ENCODE measurements at regions not wholly inside any gene's neighbourhood (a gene's known extent, or its start where the extent isn't known, plus 50 kb on each side); places are given as distances from the start of the nearest gene placed in this dataset.

GRCh38 chr4:53805291-53805690 is 214.0 kb upstream of the LNX1 start:
- no peak for TF ChIP-seq ATF1 (CRISPR knock-in tag; IDR thresholded peaks at IDR 0.05)
- TF ChIP-seq CTCF (CRISPR knock-in tag; IDR thresholded peaks at IDR 0.05): no peak
- TF ChIP-seq ZNF543 (CRISPR knock-in tag; IDR thresholded peaks at IDR 0.05): no peak
- TF ChIP-seq, protein P1, sequence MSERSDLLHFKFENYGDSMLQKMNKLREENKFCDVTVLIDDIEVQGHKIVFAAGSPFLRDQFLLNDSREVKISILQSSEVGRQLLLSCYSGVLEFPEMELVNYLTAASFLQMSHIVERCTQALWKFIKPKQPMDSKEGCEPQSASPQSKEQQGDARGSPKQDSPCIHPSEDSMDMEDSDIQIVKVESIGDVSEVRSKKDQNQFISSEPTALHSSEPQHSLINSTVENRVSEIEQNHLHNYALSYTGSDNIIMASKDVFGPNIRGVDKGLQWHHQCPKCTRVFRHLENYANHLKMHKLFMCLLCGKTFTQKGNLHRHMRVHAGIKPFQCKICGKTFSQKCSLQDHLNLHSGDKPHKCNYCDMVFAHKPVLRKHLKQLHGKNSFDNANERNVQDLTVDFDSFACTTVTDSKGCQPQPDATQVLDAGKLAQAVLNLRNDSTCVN (CRISPR knock-in tag; IDR thresholded peaks at IDR 0.05; ENCODE audit: borderline replicate concordance): no peak
- no peak for TF ChIP-seq GLI4 (CRISPR knock-in tag; IDR thresholded peaks at IDR 0.05; ENCODE audit: borderline replicate concordance)
- TF ChIP-seq REST (IDR thresholded peaks at IDR 0.05; ENCODE audit: borderline replicate concordance in 1 of 2, low read depth in 1 of 2, low read length in 2 of 2): no peak
- TF ChIP-seq SOX13 (IDR thresholded peaks at IDR 0.05): no peak
- no peak for TF ChIP-seq SOX13 (CRISPR knock-in tag; conservative IDR thresholded peaks at IDR 0.05 in 1 of 2, IDR thresholded peaks at IDR 0.05 in 1 of 2)
